Stimulated activated CD4-positive, alpha-beta T cell treated with anti-CD3 and anti-CD28 coated beads, Interleukin-12 subunit alpha, Interleukin-12 subunit beta, amount 100 ng/mL, for 24 hours (primary cell): ENCODE measurements at regions not wholly inside any gene's neighbourhood (a gene's known extent, or its start where the extent isn't known, plus 50 kb on each side); places are given as distances from the start of the nearest gene placed in this dataset.
"Not testable (repeated sequence)": the region's sequence is repeated elsewhere in the genome, so short reads cannot be mapped to it uniquely, and the experiment has no call there.

Source experiments
- DNase-seq, 2 experiments: peaks; one replicate each; pipeline ENCODE4 v3.0.0-alpha.2; 2020; ENCODE audit warnings: low read depth in 2 of 2

GRCh38 chr1:188037572-188037971 is 1208.8 kb downstream of the PLA2G4A start:
- not testable (repeated sequence) for DNase-seq

- no peak for DNase-seq
Measured at GRCh38 chr1:188043536-188044245, 1214.9 kb downstream of the PLA2G4A start.

GRCh38 chr1:188050250-188050649 is 1221.5 kb downstream of the PLA2G4A start:
- no peak for DNase-seq

- DNase-seq, result no peak
Measured at GRCh38 chr1:188056011-188056410, 1227.3 kb downstream of the PLA2G4A start.

GRCh38 chr1:188058801-188059200 is 1230.1 kb downstream of the PLA2G4A start:
- DNase-seq, result no peak

GRCh38 chr1:188061881-188062280 is 1233.1 kb downstream of the PLA2G4A start:
- no peak for DNase-seq

- DNase-seq, result no peak
Measured at GRCh38 chr1:188062456-188062855, 1233.7 kb downstream of the PLA2G4A start.

GRCh38 chr1:188065917-188066316 is 1237.2 kb downstream of the PLA2G4A start:
- DNase-seq, result no peak

GRCh38 chr1:188070848-188071247 is 1242.1 kb downstream of the PLA2G4A start:
- no peak for DNase-seq

- DNase-seq, result no peak
Measured at GRCh38 chr1:188089015-188089414, 1260.3 kb downstream of the PLA2G4A start.

- DNase-seq, result no peak
Measured at GRCh38 chr1:188089461-188089860, 1260.7 kb downstream of the PLA2G4A start.

GRCh38 chr1:188096521-188096920 is 1267.8 kb downstream of the PLA2G4A start:
- no peak for DNase-seq

- no peak for DNase-seq
Measured at GRCh38 chr1:188117436-188117835, 1288.7 kb downstream of the PLA2G4A start.

- DNase-seq, result no peak
Measured at GRCh38 chr1:188122646-188123045, 1293.9 kb downstream of the PLA2G4A start.

GRCh38 chr1:188127507-188127906 is 1298.8 kb downstream of the PLA2G4A start:
- DNase-seq, result no peak

- DNase-seq, result no peak
Measured at GRCh38 chr1:188128761-188129160, 1300.0 kb downstream of the PLA2G4A start.

GRCh38 chr1:188129856-188130838 is 1301.4 kb downstream of the PLA2G4A start:
- no peak for DNase-seq

GRCh38 chr1:188137221-188137620 is 1308.5 kb downstream of the PLA2G4A start:
- no peak for DNase-seq

GRCh38 chr1:188140958-188141357 is 1312.2 kb downstream of the PLA2G4A start:
- DNase-seq, result no peak

GRCh38 chr1:188154196-188154595 is 1325.4 kb downstream of the PLA2G4A start:
- DNase-seq, result no peak

- DNase-seq, result no peak
Measured at GRCh38 chr1:188154761-188155160, 1326.0 kb downstream of the PLA2G4A start.

- no peak for DNase-seq
Measured at GRCh38 chr1:188155261-188155660, 1326.5 kb downstream of the PLA2G4A start.

GRCh38 chr1:188164459-188164858 is 1335.7 kb downstream of the PLA2G4A start:
- no peak for DNase-seq
